Limb (tissue), 2 donors: ENCODE measurements at regions not wholly inside any gene's neighbourhood (a gene's known extent, or its start where the extent isn't known, plus 50 kb on each side); places are given as distances from the start of the nearest gene placed in this dataset.
"Not testable (repeated sequence)": the region's sequence is repeated elsewhere in the genome, so short reads cannot be mapped to it uniquely, and the experiment has no call there.

Experiments
- DNase-seq, 2 donors: peaks; one replicate each; pipeline ENCODE4 v3.0.0-alpha.2; 2016; ENCODE audit errors: extremely low spot score in 2 of 2

DNA sequence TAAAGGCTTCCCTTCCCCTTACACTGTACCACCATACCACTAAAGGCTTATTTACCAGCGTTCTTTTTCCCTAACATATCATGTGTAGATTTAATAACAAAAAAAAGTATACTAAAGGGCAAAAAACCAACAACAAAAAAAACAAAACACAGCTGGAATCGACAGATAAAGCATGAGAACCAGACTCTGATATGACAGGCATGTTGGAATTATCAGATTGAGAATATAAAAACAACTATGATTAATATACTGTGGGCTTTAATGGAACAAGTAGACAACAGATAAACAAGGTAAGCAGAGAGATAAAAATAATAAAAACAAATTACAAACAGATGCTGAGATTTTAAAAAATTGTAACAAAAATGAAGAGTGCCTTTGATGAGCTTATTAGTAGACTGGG lies 754.1 kb upstream of the MDGA2 start:
- no peak for DNase-seq

DNA sequence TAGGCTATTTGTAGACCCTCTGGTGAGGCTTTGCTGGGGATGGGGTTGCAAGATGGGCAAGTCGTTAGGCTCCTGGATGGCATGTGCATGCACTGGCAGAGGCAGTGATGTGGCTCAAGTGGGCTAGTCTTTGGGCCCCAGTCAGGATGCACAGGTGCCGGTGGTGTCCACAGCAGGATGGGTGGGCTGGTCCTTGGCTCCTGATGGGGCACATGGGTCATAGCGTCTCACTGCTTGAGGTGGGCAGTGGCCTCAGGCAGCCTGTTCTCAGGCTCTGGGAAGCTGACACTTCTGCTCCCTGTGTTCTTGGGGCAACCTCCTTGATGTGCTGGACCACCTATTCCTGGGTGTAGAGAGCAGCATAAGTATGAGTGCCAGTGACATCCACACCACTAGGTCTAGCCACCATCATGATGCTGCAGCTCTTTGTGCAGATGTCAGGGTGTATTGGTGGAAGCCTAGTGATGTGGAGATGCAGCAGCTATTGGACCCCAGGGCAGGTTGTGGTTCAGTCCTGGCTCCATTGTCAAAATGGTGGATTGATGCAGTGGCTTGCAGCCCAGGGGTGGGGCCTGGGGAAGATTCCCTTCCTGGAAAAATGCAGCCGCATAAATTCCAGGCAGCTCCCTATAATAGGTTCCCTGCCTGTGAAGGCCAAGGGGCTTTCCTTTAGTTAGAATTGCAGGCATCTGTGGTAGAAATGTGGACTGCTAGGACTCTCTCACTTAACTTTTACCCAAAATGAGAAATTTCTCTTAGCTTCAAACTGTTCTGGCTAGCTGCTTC lies 742.5 kb upstream of the MDGA2 start:
- no peak for DNase-seq

DNA sequence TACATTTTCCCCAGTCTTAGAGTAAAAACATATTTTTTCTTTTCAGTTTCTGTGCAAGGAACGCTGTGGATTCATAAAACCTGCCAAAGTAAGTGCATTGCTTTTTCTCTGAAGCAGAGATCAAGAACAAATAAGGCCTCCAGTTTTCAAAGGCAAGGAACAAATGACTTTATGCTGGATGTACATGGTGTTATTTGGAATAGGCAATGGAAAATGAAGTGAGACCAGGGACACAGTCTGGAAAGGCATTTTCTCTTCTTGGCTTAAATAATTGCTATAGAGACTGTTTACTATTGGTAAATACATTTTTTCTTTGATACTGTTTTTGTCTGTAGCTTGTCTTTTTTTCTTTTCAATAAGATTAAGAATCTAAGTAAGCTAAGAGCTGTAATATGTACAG lies 725.9 kb upstream of the MDGA2 start:
- peak in 1 of 2 donors; percentile 14 for DNase-seq

DNA sequence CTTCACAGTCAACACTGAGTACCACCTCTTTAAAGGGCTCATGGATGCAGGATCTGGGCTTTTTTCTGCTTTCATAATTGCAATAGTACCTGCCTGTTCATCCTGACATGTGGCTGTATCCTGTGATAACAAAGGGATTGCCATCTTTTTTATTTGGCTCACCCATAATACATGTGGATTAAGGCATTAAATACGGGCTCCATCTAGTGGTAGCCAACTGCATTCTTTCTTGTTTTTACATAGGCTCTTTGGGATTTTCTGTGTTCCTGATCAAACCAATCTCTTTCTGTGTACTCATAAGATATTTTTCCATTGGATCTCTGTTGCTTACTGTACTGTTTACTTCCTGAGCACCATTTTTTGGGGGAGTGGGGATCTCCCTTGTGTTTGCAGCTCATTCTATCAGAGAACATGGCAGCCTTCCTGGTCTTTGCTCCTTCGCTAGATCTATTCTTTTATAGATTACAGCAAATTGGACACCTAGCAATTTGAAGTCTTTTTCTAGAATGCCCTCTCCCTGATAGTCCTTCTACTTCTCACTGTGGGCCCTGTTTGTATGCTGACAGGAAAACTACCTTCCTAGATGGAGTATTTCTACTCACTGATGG lies 723.4 kb upstream of the MDGA2 start:
- peak in 1 of 2 donors; percentile 52 for DNase-seq

DNA sequence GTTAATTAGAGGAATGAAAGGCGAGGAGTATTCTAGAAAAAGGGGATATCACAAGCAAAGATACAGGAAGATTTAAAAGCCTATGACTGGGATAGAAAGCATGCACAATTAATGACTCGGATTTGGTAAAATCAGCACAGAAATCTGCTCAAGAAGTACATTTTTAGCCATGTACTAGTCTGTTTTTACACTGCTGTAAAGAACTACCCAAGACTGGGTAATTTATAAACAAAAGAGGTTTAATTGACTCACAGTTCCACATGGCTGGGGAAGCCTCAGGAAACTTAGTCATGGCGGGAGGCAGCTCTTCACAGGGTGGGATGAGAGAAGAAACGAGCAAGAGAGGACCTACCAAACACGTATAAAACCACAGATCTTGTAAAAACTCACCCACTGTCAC lies 716.3 kb upstream of the MDGA2 start:
- no peak for DNase-seq

- DNase-seq, result no peak
Observed at GRCh38 chr14:48390346-48390745, 714.9 kb upstream of the MDGA2 start.

DNA sequence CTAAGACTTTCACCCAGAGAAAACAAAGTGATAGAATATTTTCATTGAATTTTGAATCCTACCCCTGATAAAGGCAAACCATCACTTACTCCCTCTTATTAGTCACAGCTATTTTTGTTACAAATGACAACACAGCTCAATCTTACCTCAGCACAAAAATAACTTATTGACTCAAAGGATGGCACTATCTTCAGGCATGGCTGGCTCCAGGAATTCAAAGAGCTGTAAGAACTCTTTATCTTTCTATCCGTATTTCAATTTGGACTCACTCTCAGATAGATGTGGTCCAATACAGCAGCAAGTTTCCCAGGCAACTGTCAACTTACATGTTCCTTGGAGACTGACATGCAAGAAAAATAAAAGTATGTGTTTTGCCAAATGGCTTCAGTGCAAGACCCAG lies 709.4 kb upstream of the MDGA2 start:
- DNase-seq, result no peak

DNA sequence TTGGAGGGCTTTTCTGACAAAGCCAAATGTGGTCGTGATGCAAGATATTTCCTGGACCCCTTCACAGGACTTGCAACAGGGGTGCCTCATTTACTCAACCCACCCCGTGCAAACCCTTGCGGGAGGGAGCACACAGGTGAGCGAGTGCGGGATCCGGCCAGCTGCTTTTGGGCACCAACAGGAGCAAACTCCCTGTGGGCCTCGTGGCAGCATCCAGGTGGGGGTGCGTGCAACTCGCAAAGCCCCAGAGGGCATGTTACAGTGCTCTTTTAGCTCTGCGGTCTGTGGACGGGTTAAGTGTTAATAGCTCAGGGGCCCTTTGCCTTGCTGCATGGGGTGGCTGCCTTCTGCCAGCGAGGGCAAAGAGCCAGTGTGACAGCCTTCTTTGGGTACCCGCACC lies 707.6 kb upstream of the MDGA2 start:
- no peak for DNase-seq

DNA sequence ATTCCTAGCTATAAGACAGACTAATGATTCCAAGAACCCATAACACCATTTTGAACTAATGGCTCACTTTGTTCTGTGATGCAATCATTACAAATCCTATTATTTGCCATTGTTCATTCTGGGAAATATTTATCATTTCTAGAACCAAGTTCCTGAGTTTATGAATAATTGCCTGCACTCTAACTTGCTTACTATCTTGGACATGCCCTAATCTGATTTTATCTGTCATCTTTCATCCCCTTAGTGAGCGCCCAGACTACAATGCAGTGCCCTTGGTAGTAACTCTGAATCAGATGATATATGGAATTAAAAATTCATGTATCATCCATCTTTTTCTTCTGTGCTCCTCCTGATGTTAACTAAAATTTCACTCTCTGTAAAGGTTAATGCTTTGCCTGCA lies 703.1 kb upstream of the MDGA2 start:
- DNase-seq, result no peak

DNA sequence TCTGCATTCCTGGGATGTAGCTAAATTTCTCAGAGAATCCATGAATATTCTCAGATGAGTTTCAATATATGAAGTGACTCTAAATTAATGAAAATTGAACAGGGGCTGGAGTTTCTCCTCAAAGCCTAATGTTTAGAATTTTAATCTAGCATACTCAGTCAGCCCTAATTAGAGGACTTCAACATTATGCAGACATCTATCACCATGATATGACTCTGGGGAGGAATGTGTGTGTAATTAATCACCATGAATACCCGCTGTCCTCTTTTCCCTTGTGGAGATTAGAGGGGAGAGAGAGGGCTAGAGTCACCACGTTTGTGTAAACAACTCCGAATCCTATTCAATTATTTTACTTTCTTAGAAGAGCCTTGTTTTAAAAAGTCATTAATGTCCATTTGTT lies 698.6 kb upstream of the MDGA2 start:
- DNase-seq, result no peak

- DNase-seq, result no peak
Observed at GRCh38 chr14:48350971-48351370, 675.6 kb upstream of the MDGA2 start.

GRCh38 chr14:48349689-48350088 lies 674.3 kb upstream of the MDGA2 start:
- no peak for DNase-seq

DNA sequence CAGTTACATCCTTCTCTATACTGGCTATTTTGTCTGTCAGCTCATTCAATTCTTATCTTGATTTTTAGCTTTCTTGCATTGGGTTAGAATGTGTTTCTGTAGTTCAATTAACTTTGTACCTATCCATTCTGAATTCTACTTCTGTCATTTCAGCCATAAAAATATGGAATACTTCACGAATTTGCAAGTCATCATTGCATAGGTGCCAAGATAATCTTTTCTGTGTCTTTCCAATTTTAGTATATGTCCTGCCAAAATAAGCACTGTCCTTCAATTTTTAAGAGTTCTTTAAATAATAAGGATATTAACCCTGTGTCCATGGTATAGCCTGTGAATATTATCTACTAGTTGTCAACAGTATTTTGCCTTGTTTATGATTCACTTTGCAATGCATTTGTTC lies 665.7 kb upstream of the MDGA2 start:
- DNase-seq, result no peak

GRCh38 chr14:48333221-48333920 lies 658.0 kb upstream of the MDGA2 start:
- DNase-seq, result no peak

- DNase-seq, result no peak
Observed at GRCh38 chr14:48331421-48331820, 656.0 kb upstream of the MDGA2 start.

- no peak for DNase-seq
Observed at GRCh38 chr14:48325486-48325885, 650.1 kb upstream of the MDGA2 start.

DNA sequence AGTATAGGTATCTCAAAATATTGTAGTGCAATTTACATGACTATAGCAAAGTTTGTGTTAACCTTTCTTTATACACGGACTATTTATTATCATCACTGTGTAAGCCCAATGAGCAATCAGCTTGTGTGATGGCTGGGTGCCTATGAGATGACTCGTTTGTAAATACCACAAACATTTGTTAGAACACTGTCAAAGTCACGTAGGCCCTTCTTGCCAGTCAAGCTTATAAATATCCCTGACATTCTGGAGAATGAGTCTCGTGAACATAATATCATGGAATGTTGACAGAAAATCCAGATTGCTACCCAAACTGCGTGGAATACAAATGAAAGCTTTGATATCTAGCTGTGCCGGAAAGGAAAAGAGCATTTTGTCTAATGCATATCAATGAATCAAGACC lies 648.3 kb upstream of the MDGA2 start:
- no peak for DNase-seq

DNA sequence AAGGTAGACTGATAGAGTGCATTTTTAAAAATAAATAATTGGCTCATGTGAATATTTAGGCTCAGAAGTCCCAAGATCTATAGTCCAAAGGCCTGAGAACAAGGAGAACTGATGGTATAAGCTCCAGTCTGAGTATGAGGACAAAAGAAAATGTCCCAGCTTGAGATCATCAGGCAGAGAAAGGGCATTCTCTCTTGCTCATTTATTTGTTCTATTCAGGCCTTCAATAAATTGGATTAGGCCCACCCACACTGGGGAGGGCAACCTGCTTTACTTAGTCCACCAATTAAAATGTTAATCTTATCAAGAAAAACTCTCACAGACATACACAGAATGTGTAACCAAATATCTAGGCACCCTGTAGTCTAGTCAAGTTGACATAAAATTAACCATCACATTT lies 644.4 kb upstream of the MDGA2 start:
- DNase-seq, result no peak

DNA sequence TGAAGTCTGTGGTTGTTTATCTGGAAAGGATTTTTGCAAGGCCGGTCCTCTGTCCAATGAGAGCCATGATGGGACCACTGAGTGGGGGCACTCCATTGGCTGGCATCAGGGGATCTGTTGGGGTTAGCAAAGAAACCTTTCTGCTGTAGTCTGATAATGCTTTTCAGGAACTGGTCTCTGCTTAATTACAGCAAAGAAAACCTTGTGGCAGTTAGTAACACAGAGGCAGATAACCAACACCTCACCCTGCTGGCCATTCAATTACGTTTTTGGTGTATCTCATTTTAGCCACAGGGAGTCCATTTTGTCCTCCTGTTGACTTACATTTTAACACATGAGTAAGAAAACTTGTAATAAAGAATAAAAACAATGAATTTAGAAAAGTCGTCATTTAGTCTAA lies 629.3 kb upstream of the MDGA2 start:
- DNase-seq, result no peak

GRCh38 chr14:48289701-48290100 lies 614.3 kb upstream of the MDGA2 start:
- peak in 1 of 2 donors; percentile 13 for DNase-seq

GRCh38 chr14:48285217-48285616 lies 609.8 kb upstream of the MDGA2 start:
- not testable (repeated sequence) for DNase-seq

DNA sequence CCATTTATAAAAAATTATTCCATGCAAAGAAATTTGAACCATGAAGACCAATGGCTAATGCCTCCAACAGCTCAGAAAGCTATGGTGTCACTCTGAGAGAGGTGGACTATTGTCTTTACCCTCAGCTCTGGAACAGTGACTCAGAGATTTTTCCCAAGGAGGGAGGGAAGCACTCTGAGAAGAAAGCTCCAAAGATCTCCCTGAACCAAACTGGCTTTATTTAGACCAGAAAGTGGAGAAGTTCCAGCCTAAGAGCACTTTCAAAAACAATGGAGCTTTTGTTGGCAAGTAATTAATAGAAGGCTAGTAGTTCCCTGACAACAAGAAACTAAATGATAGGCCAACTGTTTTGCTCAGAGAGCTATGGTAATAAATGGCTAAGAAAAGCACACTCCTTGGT lies 599.9 kb upstream of the MDGA2 start:
- DNase-seq, result no peak

DNA sequence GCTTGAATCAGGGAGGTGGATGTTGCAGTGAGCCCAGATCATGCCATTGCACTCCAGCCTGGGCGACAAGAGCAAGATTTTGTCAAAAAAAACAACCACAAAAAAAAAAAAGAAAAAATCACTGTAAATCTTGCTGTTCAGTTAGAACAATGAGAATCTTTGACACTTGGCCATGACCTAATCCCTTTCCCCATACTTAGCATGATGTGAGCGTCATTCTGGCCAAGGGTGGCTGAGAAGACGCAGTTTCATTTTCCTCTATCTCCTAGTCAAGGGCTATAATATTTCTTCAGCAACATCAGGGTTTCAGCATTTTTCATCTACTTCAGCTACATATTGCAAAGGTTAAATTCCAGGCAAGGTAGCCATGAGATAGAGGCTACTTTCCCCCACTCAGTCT lies 599.4 kb upstream of the MDGA2 start:
- DNase-seq, result no peak
